Mucosa of stomach (tissue), 1 donor: ENCODE measurements at regions not wholly inside any gene's neighbourhood (a gene's known extent, or its start where the extent isn't known, plus 50 kb on each side); places are given as distances from the start of the nearest gene placed in this dataset.

Source experiments
- H3K27me3 ChIP-seq: one replicate; pipeline ENCODE4 v1.7.0; 2013; ENCODE audit warnings: mild to moderate bottlenecking, low read length; ENCODE audit not compliant: control insufficient read depth, insufficient read depth
- H3K36me3 ChIP-seq: one replicate; pipeline ENCODE4 v1.7.0; 2013; ENCODE audit warnings: low read length; ENCODE audit not compliant: control insufficient read depth, insufficient read depth
- H3K4me1 ChIP-seq: one replicate; pipeline ENCODE4 v1.7.0; 2013; ENCODE audit warnings: mild to moderate bottlenecking, low read length; ENCODE audit not compliant: control insufficient read depth, insufficient read depth
- H3K4me3 ChIP-seq: one replicate; pipeline ENCODE4 v1.7.0; 2013; ENCODE audit warnings: low read length
- H3K9ac ChIP-seq: one replicate; pipeline ENCODE4 v1.7.0; 2013; ENCODE audit warnings: mild to moderate bottlenecking, low read length, moderate library complexity
- H3K9me3 ChIP-seq: one replicate; pipeline ENCODE4 v1.7.0; 2013; ENCODE audit warnings: mild to moderate bottlenecking, low read length, moderate library complexity; ENCODE audit not compliant: control insufficient read depth
- donor health status: Pancreatic carcinoma.

- H3K9me3 ChIP-seq, result no peaks in the 10 kb centered on the region
- H3K4me3 ChIP-seq, result no peak overlapping the region
- no peaks in the 10 kb centered on the region for H3K4me1 ChIP-seq
- H3K27me3 ChIP-seq, result no peaks in the 10 kb centered on the region
- no peak overlapping the region for H3K9ac ChIP-seq
- no peaks in the 10 kb centered on the region for H3K36me3 ChIP-seq
These were observed 90.1 kb upstream of the HS3ST1 start for GRCh38 chr4:11518754-11519153.

GRCh38 chr4:11514779-11515419 lies 86.2 kb upstream of the HS3ST1 start:
- H3K27me3 ChIP-seq, result no peaks in the 10 kb centered on the region
- H3K4me1 ChIP-seq, result peaks cover 4% of the 10 kb centered on the region
- no peak overlapping the region for H3K4me3 ChIP-seq
- H3K9me3 ChIP-seq, result no peaks in the 10 kb centered on the region
- H3K9ac ChIP-seq, result no peak overlapping the region
- no peaks in the 10 kb centered on the region for H3K36me3 ChIP-seq

GRCh38 chr4:11514003-11514402 lies 85.3 kb upstream of the HS3ST1 start:
- peaks cover 4% of the 10 kb centered on the region for H3K4me1 ChIP-seq
- no peak overlapping the region for H3K4me3 ChIP-seq
- no peaks in the 10 kb centered on the region for H3K27me3 ChIP-seq
- no peak overlapping the region for H3K9ac ChIP-seq
- no peaks in the 10 kb centered on the region for H3K36me3 ChIP-seq
- H3K9me3 ChIP-seq, result no peaks in the 10 kb centered on the region

GRCh38 chr4:11512871-11513270 lies 84.2 kb upstream of the HS3ST1 start:
- H3K4me1 ChIP-seq, result peaks cover 4% of the 10 kb centered on the region
- no peaks in the 10 kb centered on the region for H3K27me3 ChIP-seq
- no peaks in the 10 kb centered on the region for H3K9me3 ChIP-seq
- H3K4me3 ChIP-seq, result no peak overlapping the region
- H3K36me3 ChIP-seq, result no peaks in the 10 kb centered on the region
- no peak overlapping the region for H3K9ac ChIP-seq

- H3K27me3 ChIP-seq, result no peaks in the 10 kb centered on the region
- H3K36me3 ChIP-seq, result no peaks in the 10 kb centered on the region
These were observed 82.6 kb upstream of the HS3ST1 start for GRCh38 chr4:11511321-11511720.

GRCh38 chr4:11507920-11508319 lies 79.2 kb upstream of the HS3ST1 start:
- Histone ChIP-seq H3K36me3 (no peaks in the 10 kb centered on the region), H3K27me3 (no peaks in the 10 kb centered on the region), H3K9me3 (no peaks in the 10 kb centered on the region), H3K4me3 (no peak overlapping the region), H3K9ac (no peak overlapping the region), H3K4me1 (peaks cover 32% of the 10 kb centered on the region)

More at GRCh38 chr4:11511321-11511720, 82.6 kb upstream of the HS3ST1 start:
- Histone ChIP-seq H3K4me1 (peaks cover 8% of the 10 kb centered on the region), H3K9me3 (no peaks in the 10 kb centered on the region), H3K9ac (no peak overlapping the region), H3K4me3 (no peak overlapping the region)

GRCh38 chr4:11506194-11506593 lies 77.5 kb upstream of the HS3ST1 start:
- peaks cover 31% of the 10 kb centered on the region for H3K4me1 ChIP-seq

GRCh38 chr4:11505221-11505971 lies 76.7 kb upstream of the HS3ST1 start:
- Histone ChIP-seq H3K36me3 (no peaks in the 10 kb centered on the region), H3K4me1 (peaks cover 31% of the 10 kb centered on the region), H3K9ac (peak overlapping the region; percentile 36), H3K27me3 (no peaks in the 10 kb centered on the region), H3K4me3 (no peak overlapping the region), H3K9me3 (no peaks in the 10 kb centered on the region)

More at GRCh38 chr4:11506194-11506593, 77.5 kb upstream of the HS3ST1 start:
- Histone ChIP-seq H3K9me3 (no peaks in the 10 kb centered on the region), H3K9ac (peak overlapping the region; percentile 36), H3K36me3 (no peaks in the 10 kb centered on the region), H3K27me3 (no peaks in the 10 kb centered on the region), H3K4me3 (no peak overlapping the region)

GRCh38 chr4:11503166-11503565 lies 74.5 kb upstream of the HS3ST1 start:
- Histone ChIP-seq H3K9ac (no peak overlapping the region), H3K27me3 (no peaks in the 10 kb centered on the region), H3K4me1 (peaks cover 31% of the 10 kb centered on the region), H3K4me3 (no peak overlapping the region), H3K9me3 (no peaks in the 10 kb centered on the region), H3K36me3 (no peaks in the 10 kb centered on the region)

- Histone ChIP-seq H3K4me1 (peaks cover 1% of the 10 kb centered on the region), H3K9ac (no peak overlapping the region), H3K36me3 (no peaks in the 10 kb centered on the region), H3K27me3 (no peaks in the 10 kb centered on the region), H3K4me3 (no peak overlapping the region), H3K9me3 (no peaks in the 10 kb centered on the region)
These were observed 69.3 kb upstream of the HS3ST1 start for GRCh38 chr4:11497972-11498371.

GRCh38 chr4:11497212-11497806 lies 68.6 kb upstream of the HS3ST1 start:
- Histone ChIP-seq H3K36me3 (no peaks in the 10 kb centered on the region), H3K4me3 (no peak overlapping the region), H3K9me3 (no peaks in the 10 kb centered on the region), H3K4me1 (no peaks in the 10 kb centered on the region), H3K27me3 (no peaks in the 10 kb centered on the region), H3K9ac (no peak overlapping the region)

GRCh38 chr4:11496351-11496829 lies 67.7 kb upstream of the HS3ST1 start:
- no peaks in the 10 kb centered on the region for H3K36me3 ChIP-seq
- H3K9me3 ChIP-seq, result no peaks in the 10 kb centered on the region

More at GRCh38 chr4:11496351-11496829, 67.7 kb upstream of the HS3ST1 start:
- Histone ChIP-seq H3K27me3 (no peaks in the 10 kb centered on the region), H3K4me1 (no peaks in the 10 kb centered on the region), H3K9ac (no peak overlapping the region), H3K4me3 (no peak overlapping the region)
